ENCODE measurements at regions not wholly inside any gene's neighbourhood (a gene's known extent, or its start where the extent isn't known, plus 50 kb on each side); places are given as distances from the start of the nearest gene placed in this dataset.

DNA sequence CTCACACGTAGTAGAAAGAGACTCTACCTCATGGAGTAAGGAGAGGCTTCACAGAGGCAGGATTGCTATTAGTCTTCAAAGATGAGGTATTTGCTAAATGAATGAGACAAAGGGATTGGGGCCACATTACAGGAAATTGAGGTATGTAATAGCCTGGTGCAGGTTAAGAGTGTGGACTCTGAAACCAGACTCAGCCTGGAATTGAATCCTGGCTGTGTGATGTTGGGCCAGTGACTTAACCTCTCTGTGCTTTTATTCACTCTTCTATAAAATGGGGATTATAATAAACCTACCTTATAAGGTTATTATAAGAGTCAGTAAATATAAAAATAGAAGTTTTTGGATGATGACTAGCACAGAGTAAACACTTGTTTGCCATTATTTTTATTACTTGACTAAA is 64.7 kb upstream of the ATRNL1 start:
- ATAC-seq, result no peak
- TF ChIP-seq POU6F1 (CRISPR knock-in tag; IDR thresholded peaks at IDR 0.05; ENCODE audit: borderline replicate concordance, low read depth) (no peak), OSR1 (CRISPR knock-in tag; IDR thresholded peaks at IDR 0.05) (no peak), ARNTL (CRISPR knock-in tag; IDR thresholded peaks at IDR 0.05; ENCODE audit: borderline replicate concordance, low read depth) (no peak), RARB (CRISPR knock-in tag; IDR thresholded peaks at IDR 0.05) (no peak), SNAI2 (CRISPR knock-in tag; IDR thresholded peaks at IDR 0.05) (no peak), ZC3H10 (CRISPR knock-in tag; IDR thresholded peaks at IDR 0.05) (no peak), CSRNP3 (CRISPR knock-in tag; IDR thresholded peaks at IDR 0.05) (no peak), ZFP3 (CRISPR knock-in tag; IDR thresholded peaks at IDR 0.05) (no peak)

DNA sequence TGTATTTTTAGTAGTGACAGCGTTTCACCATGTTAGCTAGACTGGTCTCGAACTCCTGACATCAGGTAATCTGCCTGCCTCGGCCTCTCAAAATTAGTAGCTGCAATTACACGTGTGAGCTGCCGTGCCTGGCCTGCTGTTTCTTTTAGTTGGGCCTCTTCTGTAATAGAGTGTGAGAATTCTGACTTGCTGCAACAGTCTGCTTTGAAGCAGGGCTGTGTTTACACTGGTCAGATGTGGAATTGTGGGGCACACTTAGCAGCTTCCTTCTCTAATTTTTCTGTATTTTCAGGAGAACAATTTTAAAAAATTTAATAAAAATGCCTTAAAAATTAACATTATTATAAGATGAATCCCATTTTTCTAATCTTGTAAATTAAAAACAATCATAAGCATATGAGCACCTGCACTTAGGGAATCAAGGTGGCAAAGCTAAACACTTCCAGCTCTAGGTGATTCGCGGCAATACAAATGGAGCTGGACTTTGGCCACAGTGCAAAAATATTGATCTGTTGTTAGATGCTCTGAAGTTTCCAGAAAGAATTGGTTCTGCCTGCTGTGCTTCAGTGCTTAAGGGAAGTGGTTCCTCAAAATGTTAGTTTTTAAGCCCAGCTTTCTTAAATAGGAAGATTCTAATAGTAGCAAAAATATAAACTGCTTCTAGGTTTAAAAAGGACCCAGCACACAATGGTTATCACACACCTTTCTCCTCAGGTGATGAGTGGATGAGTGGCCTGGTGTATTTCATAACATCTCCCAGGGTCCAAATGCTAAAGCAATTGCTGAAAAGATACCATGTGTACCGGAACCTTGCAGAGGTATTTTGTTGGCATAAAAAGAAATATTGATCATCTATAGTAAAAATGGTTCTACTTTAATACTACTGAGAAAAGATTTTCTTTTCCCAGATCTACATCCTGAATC is 63.5 kb upstream of the ATRNL1 start:
- ATAC-seq, result no peak
- TF ChIP-seq, protein P1, sequence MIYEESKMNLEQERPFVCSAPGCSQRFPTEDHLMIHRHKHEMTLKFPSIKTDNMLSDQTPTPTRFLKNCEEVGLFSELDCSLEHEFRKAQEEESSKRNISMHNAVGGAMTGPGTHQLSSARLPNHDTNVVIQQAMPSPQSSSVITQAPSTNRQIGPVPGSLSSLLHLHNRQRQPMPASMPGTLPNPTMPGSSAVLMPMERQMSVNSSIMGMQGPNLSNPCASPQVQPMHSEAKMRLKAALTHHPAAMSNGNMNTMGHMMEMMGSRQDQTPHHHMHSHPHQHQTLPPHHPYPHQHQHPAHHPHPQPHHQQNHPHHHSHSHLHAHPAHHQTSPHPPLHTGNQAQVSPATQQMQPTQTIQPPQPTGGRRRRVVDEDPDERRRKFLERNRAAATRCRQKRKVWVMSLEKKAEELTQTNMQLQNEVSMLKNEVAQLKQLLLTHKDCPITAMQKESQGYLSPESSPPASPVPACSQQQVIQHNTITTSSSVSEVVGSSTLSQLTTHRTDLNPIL (CRISPR knock-in tag; IDR thresholded peaks at IDR 0.05; ENCODE audit: low read depth), result no peak
- no peak for TF ChIP-seq PATZ1 (CRISPR knock-in tag; IDR thresholded peaks at IDR 0.05; ENCODE audit: borderline replicate concordance)
- TF ChIP-seq PPARA (CRISPR knock-in tag; IDR thresholded peaks at IDR 0.05; ENCODE audit: borderline replicate concordance), result no peak
- no peak for TF ChIP-seq TSHZ2 (CRISPR knock-in tag; IDR thresholded peaks at IDR 0.05)
- TF ChIP-seq SNAI2 (CRISPR knock-in tag; IDR thresholded peaks at IDR 0.05), result no peak
- TF ChIP-seq ISL1 (CRISPR knock-in tag; IDR thresholded peaks at IDR 0.05), result no peak
- no peak for TF ChIP-seq ARNTL (CRISPR knock-in tag; IDR thresholded peaks at IDR 0.05; ENCODE audit: borderline replicate concordance, low read depth)
- no peak for TF ChIP-seq CSDC2 (CRISPR knock-in tag; IDR thresholded peaks at IDR 0.05)
- TF ChIP-seq TCF4 (CRISPR knock-in tag; IDR thresholded peaks at IDR 0.05; ENCODE audit: borderline replicate concordance), result no peak
- no peak for TF ChIP-seq TOX (CRISPR knock-in tag; IDR thresholded peaks at IDR 0.05; ENCODE audit: borderline replicate concordance)
- no peak for TF ChIP-seq GLIS3 (CRISPR knock-in tag; IDR thresholded peaks at IDR 0.05)

DNA sequence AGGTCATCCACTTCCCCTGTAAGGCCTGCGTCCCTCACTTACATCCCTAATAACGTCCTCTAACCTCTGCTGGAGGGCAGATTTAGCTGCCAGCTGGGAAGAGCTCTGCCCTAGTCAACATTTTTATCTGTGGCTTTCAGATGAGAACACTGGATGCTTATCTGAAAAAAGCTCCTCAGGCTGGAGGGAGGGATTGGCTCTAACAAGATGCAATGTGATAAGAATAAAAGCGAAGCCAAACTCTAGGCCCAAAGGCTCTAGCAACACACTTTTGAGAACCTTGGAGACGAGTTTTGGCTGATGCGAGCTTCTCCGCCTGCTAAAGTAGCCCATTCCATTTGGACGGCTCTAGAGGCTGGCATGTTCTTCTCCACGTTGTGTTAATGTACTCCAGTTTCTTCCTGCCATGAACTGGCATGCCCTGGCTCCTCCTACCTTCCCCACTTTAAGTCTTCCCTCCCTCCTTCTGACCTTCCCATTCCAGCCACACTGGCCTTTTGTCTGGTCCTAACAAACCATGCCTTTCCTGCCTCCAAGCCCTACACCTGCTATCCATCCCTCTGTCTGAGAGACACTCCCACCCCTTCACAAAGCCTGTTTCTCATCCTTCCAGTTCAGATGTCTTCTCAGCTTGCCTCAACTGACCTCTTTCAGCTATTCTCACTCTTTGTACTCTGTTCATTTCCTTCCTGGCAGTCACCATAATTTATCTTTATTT is 62.5 kb upstream of the ATRNL1 start:
- TF ChIP-seq PPARA (CRISPR knock-in tag; IDR thresholded peaks at IDR 0.05; ENCODE audit: borderline replicate concordance) (peak; percentile 51; the same call in 1 of the 2 replicates), ESRRG (CRISPR knock-in tag; IDR thresholded peaks at IDR 0.05) (no peak)
- ATAC-seq, result peak; percentile 63

All from SK-N-SH treated with all-trans-retinoic acid at 6 μM for 48 hours (cell line).